CD4-positive, alpha-beta T cell treated with Interleukin-6 at 100 ng/mL for 8 hours (primary cell): ENCODE measurements at regions not wholly inside any gene's neighbourhood (a gene's known extent, or its start where the extent isn't known, plus 50 kb on each side); places are given as distances from the start of the nearest gene placed in this dataset.

ENCODE experiments used
- DNase-seq: peaks from one replicate; pipeline ENCODE4 v3.0.0-alpha.2; 2020; ENCODE audit warnings: mixed read lengths, low spot score

DNA sequence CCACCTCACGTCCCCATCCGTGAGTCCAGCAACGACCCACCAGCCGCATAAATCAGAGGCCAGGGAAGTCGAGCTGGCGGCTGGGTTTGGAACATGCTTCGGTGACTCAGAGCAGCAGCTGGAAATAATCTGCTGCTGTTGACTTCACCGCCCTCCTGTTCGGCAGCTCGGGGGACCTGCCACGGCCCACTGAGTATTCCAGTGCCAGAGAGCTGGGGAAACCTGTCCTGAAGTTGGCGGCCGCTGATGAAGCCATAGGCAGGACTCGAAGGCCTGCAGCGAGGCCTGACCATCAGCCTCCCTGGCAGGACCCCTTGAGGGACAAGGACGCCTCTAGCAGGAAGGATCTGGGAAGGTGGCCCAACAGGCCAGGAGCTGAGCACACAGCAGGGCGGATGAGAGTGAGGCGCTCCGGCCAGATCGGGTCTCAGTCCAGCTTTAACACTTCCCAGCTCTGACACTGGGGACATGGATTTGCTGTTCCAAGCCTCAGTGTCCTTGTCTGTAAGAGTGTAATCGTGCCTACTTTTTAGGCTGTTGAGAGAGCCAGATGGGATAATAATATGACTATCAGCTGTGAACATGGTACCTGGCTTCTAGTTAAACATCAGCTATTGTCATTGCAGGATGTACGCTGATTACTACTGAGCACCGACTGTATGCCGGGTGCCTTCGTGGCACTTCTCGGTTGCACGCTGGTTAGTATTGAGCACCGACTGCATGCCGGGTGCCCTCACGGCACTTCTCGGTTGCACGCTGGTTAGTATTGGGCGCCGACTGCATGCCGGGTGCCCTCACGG is 50.4 kb upstream of the CIBAR2 start:
- DNase-seq = no peak

DNA sequence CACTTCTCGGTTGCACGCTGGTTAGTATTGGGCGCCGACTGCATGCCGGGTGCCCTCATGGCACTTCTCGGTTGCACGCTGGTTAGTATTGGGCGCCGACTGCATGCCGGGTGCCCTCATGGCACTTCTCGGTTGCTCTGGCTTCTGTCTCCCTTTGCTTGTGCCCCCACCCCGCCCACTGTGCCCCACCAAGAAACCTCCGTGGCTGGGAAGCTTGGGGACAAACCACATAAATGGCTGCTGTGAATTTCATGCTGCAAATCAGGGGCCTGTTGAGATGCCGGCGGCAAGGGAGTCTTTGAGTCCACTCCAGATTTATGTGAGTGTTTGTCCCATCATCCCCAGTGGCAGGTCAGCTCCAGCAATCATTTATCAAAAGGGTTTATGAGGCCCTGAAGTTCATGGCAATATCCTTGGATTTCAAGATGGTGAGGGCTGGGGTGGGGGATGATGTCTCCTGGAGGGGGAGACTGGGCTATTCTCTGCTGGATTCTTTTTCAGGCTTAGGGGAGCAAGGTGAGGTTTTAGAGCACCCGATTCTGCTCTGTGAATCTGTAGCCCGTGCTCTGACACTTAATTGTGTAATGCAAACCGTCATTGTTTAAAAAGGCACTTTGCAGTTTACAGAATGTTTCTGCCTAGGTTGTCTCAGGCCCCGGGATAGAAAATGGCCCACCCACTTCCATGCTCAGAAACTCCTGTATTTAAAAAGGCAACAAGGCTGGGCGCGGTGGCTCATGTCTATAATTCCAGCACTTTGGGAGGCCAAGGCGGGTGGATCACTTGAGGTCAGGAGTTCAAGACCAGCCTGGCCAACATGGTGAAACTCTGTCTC is 51.2 kb upstream of the CIBAR2 start:
- no peak for DNase-seq

DNA sequence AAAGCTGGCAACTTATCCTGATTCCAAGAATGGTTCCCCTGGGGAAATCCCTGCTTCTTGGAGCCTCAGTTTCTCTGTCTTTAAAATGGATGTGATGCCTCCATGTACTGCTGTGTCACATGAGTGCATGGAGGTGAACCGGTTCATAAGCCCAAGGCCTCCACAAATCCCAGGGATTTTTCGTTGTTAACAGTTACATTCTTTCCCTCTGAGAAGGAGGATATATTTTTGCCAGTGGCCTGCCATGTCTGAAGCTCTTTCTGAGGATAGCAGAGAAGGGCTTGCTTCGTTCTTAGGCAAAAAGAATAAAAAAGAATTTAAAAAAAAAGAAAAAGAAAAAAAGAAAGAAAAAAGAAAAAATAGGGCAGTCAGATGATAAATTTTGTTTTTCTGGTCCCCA is 52.2 kb upstream of the CIBAR2 start:
- DNase-seq = no peak

DNA sequence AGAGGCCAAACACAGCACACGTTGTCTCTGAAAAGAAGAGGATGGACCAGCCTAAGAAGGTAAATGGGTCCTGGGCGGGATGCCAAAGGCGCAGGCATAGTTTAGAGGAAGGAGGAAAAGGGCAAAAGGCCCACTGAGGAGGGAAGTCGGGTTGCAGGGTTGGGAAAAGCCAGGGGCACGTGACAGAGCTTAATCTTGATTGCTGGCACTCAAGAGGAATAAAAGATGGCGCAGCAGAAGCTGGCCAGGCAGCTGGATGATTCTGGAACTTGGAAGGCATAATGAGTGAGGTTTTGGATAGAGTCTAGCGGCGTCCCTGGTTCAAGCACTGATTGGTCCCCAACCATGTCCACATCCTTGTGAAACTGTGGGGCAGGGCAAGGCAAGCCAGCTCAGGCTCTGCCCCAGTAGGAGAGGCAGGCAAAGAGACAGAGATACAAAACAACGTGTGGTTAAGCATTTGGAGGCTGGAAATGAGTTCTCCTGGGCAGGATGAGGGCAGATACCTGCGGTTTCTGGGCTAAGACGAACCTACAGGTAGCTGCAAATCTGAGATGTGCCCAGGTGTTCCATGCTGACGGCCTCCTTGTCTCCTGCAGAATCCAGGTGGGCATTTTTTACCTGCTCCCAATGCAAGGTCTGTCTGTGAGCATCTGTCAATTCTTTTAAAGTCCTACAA is 52.7 kb upstream of the CIBAR2 start:
- DNase-seq = no peak

DNA sequence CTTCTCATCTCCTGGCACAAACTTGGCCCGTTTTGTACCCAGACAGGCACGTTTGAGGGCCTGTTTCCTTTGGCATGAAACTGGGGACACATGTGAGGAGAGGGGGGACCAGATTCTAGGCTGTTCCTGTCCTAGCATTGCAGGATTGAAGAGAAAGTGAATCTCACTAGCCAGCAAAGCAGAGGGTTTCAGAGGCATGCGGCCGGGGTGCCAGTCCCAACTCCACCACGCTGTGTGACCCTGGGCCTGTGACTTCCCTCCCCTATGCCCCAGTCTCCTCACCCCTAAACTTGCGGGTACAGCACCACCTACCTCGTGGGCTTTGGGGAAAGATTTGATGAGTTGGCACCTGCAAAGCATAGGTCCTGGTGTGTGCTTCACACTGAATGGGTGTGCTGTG is 53.5 kb upstream of the CIBAR2 start:
- DNase-seq = no peak

DNA sequence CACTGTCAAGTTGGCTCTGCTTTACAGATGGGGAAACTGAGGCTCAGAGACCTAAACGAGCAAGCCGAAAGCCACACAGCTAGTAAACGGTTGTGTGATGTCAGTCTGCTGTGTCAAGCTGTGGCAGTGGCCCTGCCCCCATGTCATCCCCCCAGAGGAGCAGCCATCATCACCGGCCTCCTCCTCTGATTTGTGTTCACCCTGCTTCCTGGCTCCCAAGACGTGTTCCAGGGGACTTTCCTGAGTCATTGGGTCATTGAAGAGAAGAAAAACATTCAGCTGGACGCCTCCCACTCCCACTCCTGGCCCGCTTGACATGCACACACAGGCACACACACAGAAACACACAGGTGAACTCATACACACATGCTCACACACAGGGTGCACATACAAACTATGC is 54.0 kb upstream of the CIBAR2 start:
- DNase-seq = no peak

DNA sequence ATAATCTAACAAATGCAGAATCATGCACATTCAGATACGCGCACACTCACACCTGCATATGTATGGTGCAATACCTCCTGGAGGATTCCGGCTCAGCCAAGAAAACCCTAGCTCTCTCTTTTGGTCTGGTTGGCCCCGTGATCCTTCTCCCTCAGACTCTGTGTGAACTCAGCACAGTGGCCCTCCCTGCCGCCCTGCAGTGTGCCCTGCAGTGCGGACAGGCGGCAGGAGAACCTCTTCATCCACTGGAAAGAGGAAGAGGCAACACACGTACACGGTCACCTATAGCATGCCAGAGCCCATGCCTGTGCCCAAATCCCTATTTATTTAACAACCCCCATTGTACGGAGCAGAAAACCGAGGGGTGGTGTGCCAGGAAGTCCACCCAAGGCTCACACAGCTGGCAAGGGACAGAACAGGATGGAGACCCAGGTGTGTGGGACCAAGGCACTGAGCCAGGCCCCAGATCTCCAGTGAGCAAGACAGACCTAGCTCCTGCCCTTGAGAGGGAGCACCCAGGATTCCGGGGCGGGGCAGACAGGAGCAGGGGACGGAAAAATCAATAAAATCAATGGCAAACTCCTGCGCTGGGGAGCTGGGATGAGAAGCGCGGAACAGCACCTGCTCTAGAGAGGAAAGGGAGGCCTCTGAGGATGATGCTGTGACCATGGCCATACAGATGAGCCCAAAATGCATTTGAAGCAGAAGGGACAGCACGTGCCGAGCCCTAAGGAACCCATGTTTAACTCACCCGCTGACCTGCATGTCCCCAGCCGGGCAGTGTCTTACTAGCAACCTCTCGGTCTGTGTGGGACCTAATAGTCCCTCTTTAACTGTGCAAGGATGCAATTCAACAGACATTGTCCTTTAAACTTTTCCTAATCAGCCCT is 54.7 kb upstream of the CIBAR2 start:
- DNase-seq = no peak

DNA sequence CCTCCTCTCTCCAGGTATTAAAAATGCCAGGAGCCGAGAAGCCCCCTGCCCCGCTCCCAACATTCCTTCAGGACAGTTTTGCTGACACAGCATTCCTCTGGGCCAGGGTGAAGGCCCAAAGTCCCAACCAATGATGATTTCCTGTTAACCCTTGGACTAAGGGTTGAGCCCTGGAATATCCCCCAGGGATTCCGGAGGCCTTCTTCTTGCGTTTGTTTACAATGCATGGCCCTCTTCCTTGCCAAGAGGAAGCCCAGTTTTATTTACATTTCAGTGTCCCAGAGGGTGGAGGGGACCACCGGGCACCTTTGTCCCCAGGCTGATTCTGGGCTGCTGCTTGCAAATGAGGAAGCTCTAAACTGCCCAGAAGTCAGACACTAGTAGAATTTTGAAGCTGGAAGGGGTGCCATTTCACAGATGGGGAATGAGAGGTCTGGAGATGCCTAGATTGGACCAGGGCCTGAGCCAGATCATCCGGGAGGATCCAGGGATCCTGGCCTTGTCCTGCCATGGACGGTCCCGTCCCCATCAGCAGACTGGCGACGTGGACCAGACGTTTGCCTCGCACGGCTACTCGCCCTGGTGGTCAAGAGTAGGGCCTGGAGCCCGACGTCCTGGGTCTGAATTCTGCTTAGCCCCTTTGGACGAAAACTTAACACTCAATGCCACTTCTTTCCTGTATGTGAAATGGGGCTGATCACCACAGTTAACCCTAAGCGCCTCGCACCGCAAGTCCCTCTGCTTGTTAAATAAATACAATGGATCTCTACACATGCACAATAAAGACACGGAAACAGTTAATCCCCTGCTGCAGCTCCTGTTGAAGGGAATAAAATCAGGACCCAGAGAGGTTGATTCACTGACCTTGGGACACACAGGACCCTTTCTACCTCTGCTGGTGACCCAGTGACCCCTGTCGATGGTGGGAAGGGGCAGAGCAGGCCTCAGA is 55.6 kb upstream of the CIBAR2 start:
- DNase-seq = no peak

DNA sequence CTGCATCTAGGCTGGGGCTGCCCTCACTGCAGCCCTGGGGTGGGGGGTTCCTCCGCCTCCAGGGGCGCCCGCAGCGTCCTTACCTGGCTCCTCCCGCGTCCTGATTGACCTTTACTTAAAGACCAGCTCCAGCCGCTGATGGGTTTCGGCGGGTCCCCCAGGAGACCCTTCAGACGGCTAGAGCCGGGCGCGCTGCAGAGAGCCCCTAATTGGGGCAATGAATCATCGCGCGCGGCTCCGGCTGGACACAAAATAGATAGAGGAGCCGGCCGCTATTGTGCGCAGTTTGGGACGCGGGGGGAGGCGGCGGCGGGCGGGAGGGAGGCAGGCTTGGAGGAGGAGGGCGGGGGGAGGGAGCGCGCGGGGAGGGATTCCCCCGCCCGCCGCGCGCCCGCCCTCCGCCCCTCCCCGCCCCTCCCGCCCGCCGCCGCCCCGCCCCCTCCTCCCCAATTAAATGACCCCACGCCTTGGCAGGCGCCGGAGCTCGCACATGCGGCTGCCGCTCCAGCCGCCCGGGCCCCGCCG is 56.5 kb upstream of the CIBAR2 start:
- DNase-seq = no peak

DNA sequence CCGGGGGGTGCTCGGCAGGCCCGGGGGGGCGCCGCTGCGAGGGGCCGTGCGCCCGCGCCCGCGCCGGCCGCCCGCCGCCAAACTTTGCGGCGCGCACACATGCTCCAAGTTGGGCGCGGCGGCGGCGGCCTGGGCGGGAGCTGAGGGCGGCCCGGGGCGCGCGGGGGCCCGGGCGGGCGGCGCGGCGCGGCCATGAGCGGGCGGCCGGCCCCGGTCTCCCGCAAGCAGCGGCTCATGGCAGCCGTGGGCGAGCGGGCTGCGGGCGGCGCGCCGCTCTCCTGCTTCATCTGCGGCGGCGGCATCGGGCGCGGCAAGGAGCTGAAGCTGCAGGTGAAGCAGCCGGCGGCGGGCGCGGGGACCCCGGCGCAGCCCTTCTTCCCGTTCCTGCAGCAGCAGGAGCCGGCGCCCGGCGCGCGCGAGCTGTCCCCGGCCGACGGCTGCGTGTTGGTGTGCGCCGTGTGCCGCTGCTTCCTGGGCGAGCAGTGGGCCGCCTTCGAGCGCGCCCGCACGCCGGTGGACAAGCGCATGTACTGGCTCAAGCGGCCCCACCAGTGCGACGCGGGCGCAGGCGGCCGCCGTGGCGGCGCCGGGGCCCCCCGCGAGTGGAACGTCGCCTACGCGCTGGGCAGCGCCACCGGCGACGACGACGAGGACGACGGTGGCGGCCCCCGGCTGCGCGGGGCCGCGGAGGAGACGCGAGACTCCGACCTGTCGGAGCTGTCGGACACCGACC is 57.2 kb upstream of the CIBAR2 start:
- no peak for DNase-seq

DNA sequence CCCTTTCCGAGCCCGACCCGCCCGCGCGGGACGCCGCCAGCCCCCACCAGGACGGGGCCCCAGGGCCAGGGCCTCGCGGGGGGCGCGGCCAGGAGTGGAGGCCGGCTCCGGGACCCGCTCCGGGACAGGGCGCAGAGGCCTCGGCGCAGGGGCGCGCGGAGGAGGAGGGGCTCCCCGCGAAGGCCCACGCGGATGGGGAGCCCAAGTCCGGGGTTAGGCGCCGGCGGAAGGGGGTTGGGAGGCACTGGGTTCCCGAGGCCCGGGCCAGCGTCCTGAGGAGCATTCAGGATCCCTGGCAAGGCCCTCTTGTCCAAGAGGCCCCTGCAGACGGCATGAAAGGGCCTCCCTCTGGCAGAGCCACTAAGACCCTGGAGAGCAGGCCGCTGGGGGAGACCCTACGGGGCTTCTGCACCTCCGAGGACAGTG is 57.8 kb upstream of the CIBAR2 start:
- no peak for DNase-seq

DNA sequence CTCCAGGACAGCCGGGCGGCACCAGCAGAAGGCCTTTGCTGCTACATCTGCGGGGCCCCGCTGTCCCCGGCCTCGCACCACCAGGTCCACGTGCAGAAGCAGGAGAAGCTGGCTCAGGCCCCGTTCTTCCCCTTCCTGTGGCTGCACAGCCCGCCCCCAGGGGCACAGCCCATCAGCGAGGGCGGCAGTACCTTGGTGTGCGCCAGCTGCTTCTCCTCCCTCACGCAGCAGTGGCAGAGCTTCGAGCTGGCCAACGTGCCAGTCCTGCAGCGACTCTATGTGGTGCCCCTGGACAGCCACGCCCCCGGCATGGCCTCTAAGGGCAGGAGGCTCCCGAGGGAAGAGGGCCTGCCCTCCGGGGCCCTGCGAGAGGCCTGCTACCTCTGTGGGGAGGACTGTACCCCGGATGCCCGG is 58.3 kb upstream of the CIBAR2 start:
- no peak for DNase-seq

DNA sequence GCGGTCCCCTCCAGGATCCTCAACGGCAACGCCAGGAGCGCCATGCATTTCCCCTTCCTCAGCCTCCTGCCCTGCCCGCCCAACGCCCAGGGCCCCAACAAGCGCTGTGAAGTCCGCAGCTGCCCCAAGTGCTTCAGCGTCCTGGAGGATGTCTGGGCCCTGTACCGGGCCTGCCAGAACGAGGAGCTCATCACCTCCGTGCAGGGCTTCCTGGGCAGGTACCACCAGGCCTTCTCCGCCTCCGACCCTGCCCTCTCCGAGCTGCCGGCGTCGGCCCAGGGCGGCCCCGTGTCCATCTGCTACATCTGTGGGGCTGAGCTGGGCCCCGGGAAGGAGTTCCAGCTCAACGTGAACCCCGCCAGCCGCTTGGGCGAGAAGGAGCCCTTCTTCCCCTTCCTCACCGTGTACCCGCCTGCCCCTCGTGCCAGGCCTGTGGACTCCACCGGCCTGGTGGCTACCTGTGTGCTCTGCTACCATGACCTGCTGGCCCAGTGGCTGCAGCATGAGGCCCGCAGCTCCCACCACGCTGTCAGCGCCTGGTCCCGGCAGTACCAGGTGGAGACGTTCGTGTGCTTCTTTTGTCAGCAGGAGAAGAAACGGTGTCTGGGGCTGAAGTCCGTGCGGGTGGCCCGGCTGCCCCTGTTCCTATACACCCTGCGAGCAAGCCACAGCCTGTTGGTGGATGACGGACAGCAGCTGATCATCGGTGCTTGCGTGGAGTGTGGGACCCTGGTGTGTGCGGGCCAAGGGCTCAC is 58.9 kb upstream of the CIBAR2 start:
- DNase-seq = no peak

DNA sequence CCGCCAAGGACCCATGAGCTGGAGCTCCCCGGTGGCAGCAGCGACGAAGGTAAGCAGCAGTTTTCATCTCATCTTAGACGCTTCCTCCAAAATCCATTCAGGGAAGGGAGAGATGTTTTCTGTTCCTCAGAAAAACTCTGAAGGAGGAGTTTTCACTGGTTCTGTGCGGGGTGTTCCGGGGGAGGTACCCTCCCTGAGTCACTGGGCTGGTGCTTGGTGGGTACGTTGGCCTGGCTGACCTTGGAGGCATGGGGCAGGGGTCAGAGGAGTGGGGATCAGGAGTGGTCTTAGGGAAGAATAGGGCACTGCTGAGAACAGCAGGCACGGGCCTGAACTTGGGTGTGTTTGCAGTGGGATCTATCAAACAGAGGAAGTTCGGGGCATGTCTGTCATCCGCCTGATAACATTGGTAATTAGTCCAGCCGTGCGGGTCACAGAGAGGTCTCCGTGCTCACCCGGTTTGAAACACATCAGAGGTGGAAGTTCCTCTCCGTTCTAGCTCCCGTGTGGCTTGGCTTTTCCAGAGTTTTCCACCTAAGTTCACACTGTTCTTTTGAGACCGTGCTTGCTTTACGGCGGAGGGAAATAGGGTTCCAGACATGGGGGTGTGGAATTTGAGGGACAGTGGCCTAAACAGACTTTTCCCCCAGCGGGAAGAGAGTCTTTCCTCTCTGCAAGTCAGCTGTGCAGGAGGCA is 59.6 kb upstream of the CIBAR2 start:
- no peak for DNase-seq

DNA sequence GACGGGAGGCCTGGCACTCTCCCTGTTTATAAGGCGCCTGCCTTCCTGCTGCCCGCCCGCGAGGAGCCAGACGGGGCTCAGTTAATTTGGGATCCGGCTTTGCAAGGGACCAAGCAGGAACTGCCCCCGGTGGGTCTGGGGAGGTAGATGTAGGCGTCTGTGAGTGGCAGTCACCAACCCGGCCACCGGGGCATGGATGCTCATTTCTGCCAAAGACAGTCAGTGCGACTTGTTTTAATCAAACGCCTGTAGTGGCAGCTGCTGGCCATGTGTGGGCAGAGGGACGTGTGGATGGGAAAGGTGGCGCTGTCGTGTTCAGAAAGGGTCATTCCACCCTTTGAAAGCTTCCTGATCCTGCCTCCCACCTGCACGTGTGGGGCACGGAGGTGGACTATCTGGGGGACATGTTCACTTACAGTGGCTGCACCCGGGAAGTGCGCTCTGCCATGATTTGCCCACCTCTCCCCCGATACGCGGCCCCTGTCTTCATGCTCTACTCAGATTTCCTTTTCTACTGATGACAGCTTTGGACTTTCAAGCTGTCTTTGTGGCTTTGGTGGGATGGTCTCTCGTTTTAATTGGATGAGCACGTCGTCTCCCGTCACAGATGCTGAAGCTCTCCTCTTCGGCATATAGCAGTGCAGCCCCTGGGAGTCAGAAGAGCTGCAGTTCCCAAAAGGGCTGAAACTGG is 60.3 kb upstream of the CIBAR2 start:
- no peak for DNase-seq

DNA sequence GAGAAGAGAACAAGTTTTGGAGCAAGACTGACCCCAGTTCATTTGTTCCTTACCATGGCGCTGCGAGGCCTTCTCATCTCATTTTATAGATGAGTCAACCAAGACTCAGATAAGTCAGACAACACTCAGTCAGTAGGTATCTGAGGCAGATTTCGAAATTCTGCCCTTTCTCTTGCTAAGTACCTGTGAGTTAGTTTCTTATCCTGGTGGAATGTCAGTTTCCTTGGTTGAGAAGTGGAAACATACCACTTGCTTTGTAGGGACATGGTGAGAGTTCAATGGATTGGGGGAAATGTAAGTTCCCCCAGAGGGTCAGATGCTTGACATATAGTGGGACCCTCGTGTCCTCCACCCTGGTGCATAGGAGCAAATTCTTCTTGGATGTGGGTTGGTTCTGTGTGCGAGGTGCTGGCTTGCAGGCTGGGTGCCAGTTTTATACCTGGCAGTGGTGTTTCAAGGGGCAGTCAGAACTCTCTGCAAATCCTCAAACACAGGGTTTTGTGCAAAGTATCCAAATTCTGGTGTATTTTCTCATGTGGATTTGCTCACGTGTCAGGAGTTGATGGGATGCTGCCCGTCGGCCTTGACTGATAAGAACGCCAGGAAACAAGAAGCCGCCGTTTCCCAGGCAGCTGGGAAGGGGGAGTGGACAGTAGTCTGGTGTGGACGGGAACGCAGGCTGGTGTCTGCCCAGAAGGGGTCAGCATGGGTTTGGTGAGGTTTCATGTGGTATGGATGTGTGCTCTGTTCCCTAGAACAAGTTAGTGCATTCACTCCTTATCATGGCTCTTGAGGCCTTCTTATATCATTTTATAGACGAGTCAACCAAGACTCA is 61.1 kb upstream of the CIBAR2 start:
- no peak for DNase-seq
